ENCODE measurements at regions not wholly inside any gene's neighbourhood (a gene's known extent, or its start where the extent isn't known, plus 50 kb on each side); places are given as distances from the start of the nearest gene placed in this dataset.

GRCh38 chr3:132117642-132118041 lies 82.8 kb upstream of the CPNE4 start:
- Histone ChIP-seq H3K9ac (no peak overlapping the region), H3F3A (ENCODE audit: insufficient read depth) (no peaks in the 10 kb centered on the region), H4K20me1 (ENCODE audit: insufficient read depth) (no peaks in the 10 kb centered on the region), H3K27me3 (replicated peaks; ENCODE audit: insufficient read depth) (no peaks in the 10 kb centered on the region), H3K36me3 (ENCODE audit: low read depth) (no peaks in the 10 kb centered on the region), H3K4me1 (ENCODE audit: insufficient read depth) (no peaks in the 10 kb centered on the region), H3K9me2 (ENCODE audit: insufficient read depth) (no peaks in the 10 kb centered on the region), H3K4me3 (no peak overlapping the region), H3K79me2 (ENCODE audit: insufficient read depth) (no peaks in the 10 kb centered on the region), H3K9me3 (ENCODE audit: low read depth) (no peaks in the 10 kb centered on the region), H3K4me2 (ENCODE audit: unreplicated experiment) (no peak overlapping the region), H2AFZ (no peak overlapping the region), H3K27ac (no peak overlapping the region)
- no peak for TF ChIP-seq EZH2phosphoT487 (IDR thresholded peaks at IDR 0.05; ENCODE audit: insufficient read depth, low read depth)
- no peak for TF ChIP-seq EZH2 (IDR thresholded peaks at IDR 0.05; ENCODE audit: insufficient read depth, poor library complexity, severe bottlenecking)
- 38% methylated on average over 1 of the region's 1 CpG; no CpG with 5 or more reads in 1 of the 2 experiments for WGBS, 2 experiments (ENCODE audit: low coverage in 1 of 2, low lambda C conversion rate in 2 of 2, missing lambda C conversion rate in 2 of 2)
- DNase-seq: no peak
- in situ Hi-C loops (cut with MboI): no loop called here

GRCh38 chr3:132119531-132119930 lies 84.7 kb upstream of the CPNE4 start:
- no peaks in the 10 kb centered on the region for H3K4me1 ChIP-seq (ENCODE audit: insufficient read depth)
- no peak overlapping the region for H2AFZ ChIP-seq
- no peaks in the 10 kb centered on the region for H3F3A ChIP-seq (ENCODE audit: insufficient read depth)
- H3K9me3 ChIP-seq (ENCODE audit: low read depth): no peaks in the 10 kb centered on the region
- no peaks in the 10 kb centered on the region for H3K9me2 ChIP-seq (ENCODE audit: insufficient read depth)
- H3K27ac ChIP-seq: no peak overlapping the region
- TF ChIP-seq EZH2phosphoT487 (IDR thresholded peaks at IDR 0.05; ENCODE audit: insufficient read depth, low read depth): no peak
- no peak for TF ChIP-seq EZH2 (IDR thresholded peaks at IDR 0.05; ENCODE audit: insufficient read depth, poor library complexity, severe bottlenecking)
- no peaks in the 10 kb centered on the region for H3K79me2 ChIP-seq (ENCODE audit: insufficient read depth)
- no peaks in the 10 kb centered on the region for H4K20me1 ChIP-seq (ENCODE audit: insufficient read depth)
- DNase-seq: no peak
- H3K36me3 ChIP-seq (ENCODE audit: low read depth): no peaks in the 10 kb centered on the region
- no peak overlapping the region for H3K4me3 ChIP-seq
- in situ Hi-C loops (cut with MboI): no loop called here
- no peak overlapping the region for H3K4me2 ChIP-seq (ENCODE audit: unreplicated experiment)
- 28 to 43% methylated on average over 1 of the region's 1 CpG for WGBS, 2 experiments (ENCODE audit: low coverage in 1 of 2, low lambda C conversion rate in 2 of 2, missing lambda C conversion rate in 2 of 2)
- H3K27me3 ChIP-seq (replicated peaks; ENCODE audit: insufficient read depth): no peaks in the 10 kb centered on the region
- H3K9ac ChIP-seq: no peak overlapping the region

GRCh38 chr3:132124096-132124495 lies 89.3 kb upstream of the CPNE4 start:
- Histone ChIP-seq H3K27ac (no peak overlapping the region), H3K4me3 (no peak overlapping the region), H2AFZ (no peak overlapping the region), H3F3A (ENCODE audit: insufficient read depth) (no peaks in the 10 kb centered on the region), H3K9me3 (ENCODE audit: low read depth) (no peaks in the 10 kb centered on the region), H3K27me3 (replicated peaks; ENCODE audit: insufficient read depth) (no peaks in the 10 kb centered on the region), H3K79me2 (ENCODE audit: insufficient read depth) (no peaks in the 10 kb centered on the region), H4K20me1 (ENCODE audit: insufficient read depth) (no peaks in the 10 kb centered on the region), H3K4me1 (ENCODE audit: insufficient read depth) (no peaks in the 10 kb centered on the region), H3K9me2 (ENCODE audit: insufficient read depth) (no peaks in the 10 kb centered on the region), H3K36me3 (ENCODE audit: low read depth) (no peaks in the 10 kb centered on the region), H3K4me2 (ENCODE audit: unreplicated experiment) (no peak overlapping the region), H3K9ac (no peak overlapping the region)
- TF ChIP-seq EZH2phosphoT487 (IDR thresholded peaks at IDR 0.05; ENCODE audit: insufficient read depth, low read depth) (no peak), EZH2 (IDR thresholded peaks at IDR 0.05; ENCODE audit: insufficient read depth, poor library complexity, severe bottlenecking) (no peak)
- no peak for DNase-seq
- in situ Hi-C loops (cut with MboI): no loop called here
- 43 to 58% methylated on average over 3 of the region's 3 CpGs for WGBS, 2 experiments (ENCODE audit: low coverage in 1 of 2, low lambda C conversion rate in 2 of 2, missing lambda C conversion rate in 2 of 2)

GRCh38 chr3:132124651-132125284 lies 90.0 kb upstream of the CPNE4 start:
- H3K27me3 ChIP-seq (replicated peaks; ENCODE audit: insufficient read depth): no peaks in the 10 kb centered on the region
- H3K36me3 ChIP-seq (ENCODE audit: low read depth): no peaks in the 10 kb centered on the region
- H3K9me3 ChIP-seq (ENCODE audit: low read depth): no peaks in the 10 kb centered on the region
- H3K27ac ChIP-seq: no peak overlapping the region
- no peak for DNase-seq
- no peaks in the 10 kb centered on the region for H4K20me1 ChIP-seq (ENCODE audit: insufficient read depth)
- no peaks in the 10 kb centered on the region for H3F3A ChIP-seq (ENCODE audit: insufficient read depth)
- H3K4me2 ChIP-seq (ENCODE audit: unreplicated experiment): no peak overlapping the region
- H2AFZ ChIP-seq: no peak overlapping the region
- no peaks in the 10 kb centered on the region for H3K9me2 ChIP-seq (ENCODE audit: insufficient read depth)
- H3K4me1 ChIP-seq (ENCODE audit: insufficient read depth): no peaks in the 10 kb centered on the region
- 72 to 74% methylated on average over 4 of the region's 4 CpGs for WGBS, 2 experiments (ENCODE audit: low coverage in 1 of 2, low lambda C conversion rate in 2 of 2, missing lambda C conversion rate in 2 of 2)
- in situ Hi-C loops (cut with MboI): no loop called here
- H3K79me2 ChIP-seq (ENCODE audit: insufficient read depth): no peaks in the 10 kb centered on the region
- H3K4me3 ChIP-seq: no peak overlapping the region
- TF ChIP-seq EZH2 (IDR thresholded peaks at IDR 0.05; ENCODE audit: insufficient read depth, poor library complexity, severe bottlenecking) (no peak), EZH2phosphoT487 (IDR thresholded peaks at IDR 0.05; ENCODE audit: insufficient read depth, low read depth) (no peak)
- H3K9ac ChIP-seq: no peak overlapping the region

Measured in GM23248 (cell line).